ENCODE measurements at regions not wholly inside any gene's neighbourhood (a gene's known extent, or its start where the extent isn't known, plus 50 kb on each side); places are given as distances from the start of the nearest gene placed in this dataset.

DNA sequence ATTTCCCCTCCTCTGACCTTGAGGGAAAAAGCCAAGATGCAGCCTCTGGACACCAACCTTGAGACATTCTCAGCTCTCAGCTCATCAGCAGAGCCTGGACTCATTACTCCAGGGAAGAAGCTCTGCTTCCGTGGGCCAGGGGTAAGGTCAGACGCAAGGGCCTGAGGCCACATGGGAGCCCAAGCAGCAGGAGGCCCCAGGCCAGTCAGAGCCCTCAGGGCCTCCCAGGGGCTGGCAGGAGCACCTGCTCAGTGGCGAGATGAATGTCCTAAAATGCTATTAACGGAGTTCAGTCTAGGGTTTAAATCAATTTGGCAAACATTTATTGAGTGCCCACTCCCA is 208.6 kb downstream of the ERMARD start:
- no peaks in the 10 kb centered on the region for H3K36me3 ChIP-seq (ENCODE audit: control insufficient read depth, insufficient read depth, low read length)
- H3K27me3 ChIP-seq (ENCODE audit: control insufficient read depth, insufficient read depth, low read length): peaks cover 2% of the 10 kb centered on the region
- no peak for FAIRE-seq
- TF ChIP-seq, protein P1, sequence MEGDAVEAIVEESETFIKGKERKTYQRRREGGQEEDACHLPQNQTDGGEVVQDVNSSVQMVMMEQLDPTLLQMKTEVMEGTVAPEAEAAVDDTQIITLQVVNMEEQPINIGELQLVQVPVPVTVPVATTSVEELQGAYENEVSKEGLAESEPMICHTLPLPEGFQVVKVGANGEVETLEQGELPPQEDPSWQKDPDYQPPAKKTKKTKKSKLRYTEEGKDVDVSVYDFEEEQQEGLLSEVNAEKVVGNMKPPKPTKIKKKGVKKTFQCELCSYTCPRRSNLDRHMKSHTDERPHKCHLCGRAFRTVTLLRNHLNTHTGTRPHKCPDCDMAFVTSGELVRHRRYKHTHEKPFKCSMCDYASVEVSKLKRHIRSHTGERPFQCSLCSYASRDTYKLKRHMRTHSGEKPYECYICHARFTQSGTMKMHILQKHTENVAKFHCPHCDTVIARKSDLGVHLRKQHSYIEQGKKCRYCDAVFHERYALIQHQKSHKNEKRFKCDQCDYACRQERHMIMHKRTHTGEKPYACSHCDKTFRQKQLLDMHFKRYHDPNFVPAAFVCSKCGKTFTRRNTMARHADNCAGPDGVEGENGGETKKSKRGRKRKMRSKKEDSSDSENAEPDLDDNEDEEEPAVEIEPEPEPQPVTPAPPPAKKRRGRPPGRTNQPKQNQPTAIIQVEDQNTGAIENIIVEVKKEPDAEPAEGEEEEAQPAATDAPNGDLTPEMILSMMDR (IDR thresholded peaks at IDR 0.05; ENCODE audit: insufficient read depth, low read length, severe bottlenecking): no peak
- no peak for DNase-seq (ENCODE audit: low read depth)
- H3K4me3 ChIP-seq (ENCODE audit: low read depth, low read length): no peak overlapping the region

DNA sequence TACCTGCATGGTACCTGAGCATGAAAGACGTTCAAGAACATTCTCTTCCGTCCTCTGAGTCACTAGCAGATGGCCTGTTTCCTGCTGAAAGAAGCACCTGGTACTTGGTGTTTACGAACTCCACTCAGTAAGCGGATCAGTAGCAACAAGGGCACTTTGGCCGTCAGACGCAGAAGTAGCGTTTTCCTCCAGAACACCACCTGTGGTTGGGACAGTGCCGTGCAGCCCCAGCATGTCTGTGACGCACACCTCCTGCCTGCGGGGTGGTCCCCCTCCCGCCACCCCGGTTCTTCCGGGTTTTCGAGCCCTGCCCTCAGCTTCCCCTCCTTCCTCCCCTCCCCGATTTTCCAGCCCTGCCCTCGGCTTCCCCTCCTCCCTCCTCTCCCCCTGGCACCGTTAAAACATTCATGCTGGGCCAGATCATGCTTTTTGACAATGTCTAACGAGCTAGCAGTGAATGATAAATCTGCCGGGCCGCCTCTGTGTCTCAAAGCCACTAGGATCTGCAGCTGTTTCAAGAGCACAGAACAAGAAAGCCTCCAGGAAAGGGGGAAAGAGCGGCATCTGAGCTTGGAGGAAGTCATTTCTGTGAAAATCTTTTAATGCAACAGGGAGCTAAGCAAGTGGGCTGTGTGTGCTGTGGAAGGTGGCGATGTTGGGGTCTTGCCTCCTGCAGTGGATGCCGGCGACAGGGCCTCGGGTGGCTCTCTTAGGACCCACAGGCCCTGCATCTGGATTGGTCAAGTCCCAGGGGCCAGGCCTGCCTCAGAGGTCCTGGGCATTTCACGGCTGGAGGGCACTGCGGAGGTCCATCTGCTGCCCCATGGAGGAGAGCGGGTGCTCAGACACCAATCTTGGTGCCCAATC is 207.9 kb downstream of the ERMARD start:
- TF ChIP-seq, protein P1 (IDR thresholded peaks at IDR 0.05; ENCODE audit: insufficient read depth, low read length, severe bottlenecking): peak; percentile 15
- no peak for FAIRE-seq
- H3K36me3 ChIP-seq (ENCODE audit: control insufficient read depth, insufficient read depth, low read length): no peaks in the 10 kb centered on the region
- peaks cover 2% of the 10 kb centered on the region for H3K27me3 ChIP-seq (ENCODE audit: control insufficient read depth, insufficient read depth, low read length)
- H3K4me3 ChIP-seq (ENCODE audit: low read depth, low read length): no peak overlapping the region
- peak; percentile 73 for DNase-seq (ENCODE audit: low read depth)

DNA sequence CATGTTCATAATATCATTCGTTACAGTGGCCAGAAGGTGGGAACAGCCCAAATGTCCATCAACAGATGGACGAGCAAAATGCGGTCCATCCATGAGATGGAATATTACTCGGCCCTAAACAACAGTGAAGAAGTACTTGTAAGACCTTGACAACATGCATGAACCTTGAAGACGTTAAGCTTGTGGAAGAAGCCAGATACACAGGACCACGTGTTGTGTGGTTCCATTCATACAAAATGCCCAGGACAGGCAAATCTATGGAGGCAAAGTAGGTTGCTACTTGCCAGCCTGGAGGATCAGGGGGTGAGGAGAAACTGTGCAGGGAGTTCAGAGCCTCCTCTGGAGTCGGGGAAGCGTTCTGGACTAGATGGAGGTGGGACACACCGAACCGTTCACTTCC is 207.1 kb downstream of the ERMARD start:
- DNase-seq (ENCODE audit: low read depth): no peak
- TF ChIP-seq, protein P1 (IDR thresholded peaks at IDR 0.05; ENCODE audit: insufficient read depth, low read length, severe bottlenecking): no peak
- no peak for FAIRE-seq
- H3K4me3 ChIP-seq (ENCODE audit: low read depth, low read length): no peak overlapping the region
- H3K27me3 ChIP-seq (ENCODE audit: control insufficient read depth, insufficient read depth, low read length): peaks cover 2% of the 10 kb centered on the region
- H3K36me3 ChIP-seq (ENCODE audit: control insufficient read depth, insufficient read depth, low read length): no peaks in the 10 kb centered on the region

DNA sequence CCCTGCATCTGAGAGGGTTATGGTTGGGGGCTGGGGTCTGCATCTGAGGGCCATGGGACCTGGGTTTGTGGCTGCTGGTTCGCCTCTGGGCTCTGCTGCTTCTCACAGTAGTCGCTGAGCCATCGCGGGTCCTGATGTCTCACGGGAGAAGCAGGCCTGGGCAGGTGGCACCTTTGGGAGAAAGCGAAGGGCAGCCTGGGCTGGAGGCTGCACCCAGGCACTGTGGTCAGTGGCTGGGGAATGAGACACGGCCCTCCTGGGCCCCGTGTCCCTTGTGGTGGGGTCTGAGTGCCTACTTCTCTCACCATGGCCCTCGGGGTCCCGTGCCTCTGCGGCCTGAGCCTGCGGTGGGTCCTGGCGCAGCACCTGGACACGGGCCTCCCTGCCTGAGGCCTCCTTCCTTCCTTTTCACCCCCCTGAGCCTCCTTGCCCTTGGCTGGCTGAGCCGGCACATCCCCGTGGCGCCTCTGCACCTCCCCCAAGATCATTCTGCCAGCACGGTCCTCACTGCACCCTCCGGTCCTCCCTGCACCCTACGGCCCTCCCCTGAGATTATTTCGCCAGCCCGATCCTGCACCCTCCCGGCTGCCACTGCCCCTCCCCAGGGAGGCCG is 206.0 kb downstream of the ERMARD start:
- Histone ChIP-seq H3K4me3 (ENCODE audit: low read depth, low read length) (no peak overlapping the region), H3K36me3 (ENCODE audit: control insufficient read depth, insufficient read depth, low read length) (no peaks in the 10 kb centered on the region), H3K27me3 (ENCODE audit: control insufficient read depth, insufficient read depth, low read length) (peaks cover 2% of the 10 kb centered on the region)
- no peak for FAIRE-seq
- no peak for DNase-seq (ENCODE audit: low read depth)
- TF ChIP-seq, protein P1 (IDR thresholded peaks at IDR 0.05; ENCODE audit: insufficient read depth, low read length, severe bottlenecking): no peak

DNA sequence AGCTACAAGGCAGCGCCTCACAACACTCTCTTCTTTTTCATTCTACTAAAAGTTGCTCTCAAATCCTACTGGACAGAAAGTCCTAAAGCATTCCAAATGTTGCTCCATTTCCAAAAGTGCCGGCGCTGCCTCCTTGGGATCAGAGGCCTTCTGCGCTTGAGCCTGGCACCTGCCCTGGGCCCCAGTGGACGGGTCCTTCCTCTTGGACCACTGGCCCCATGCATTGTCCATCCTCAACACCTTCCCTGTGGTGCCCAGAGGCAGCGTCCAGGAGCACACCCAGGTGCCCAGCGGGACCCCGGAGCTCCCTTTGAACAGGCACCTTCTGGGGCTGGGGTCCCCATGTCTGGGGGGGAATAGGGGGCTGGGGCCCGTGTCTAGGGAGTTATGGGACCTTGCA is 205.2 kb downstream of the ERMARD start:
- TF ChIP-seq, protein P1 (IDR thresholded peaks at IDR 0.05; ENCODE audit: insufficient read depth, low read length, severe bottlenecking): no peak
- DNase-seq (ENCODE audit: low read depth) (no peak), FAIRE-seq (no peak)
- Histone ChIP-seq H3K36me3 (ENCODE audit: control insufficient read depth, insufficient read depth, low read length) (no peaks in the 10 kb centered on the region), H3K4me3 (ENCODE audit: low read depth, low read length) (no peak overlapping the region), H3K27me3 (ENCODE audit: control insufficient read depth, insufficient read depth, low read length) (peaks cover 1% of the 10 kb centered on the region)
